ENCODE measurements at regions not wholly inside any gene's neighbourhood (a gene's known extent, or its start where the extent isn't known, plus 50 kb on each side); places are given as distances from the start of the nearest gene placed in this dataset.

- Histone ChIP-seq H3K4me1 (ENCODE audit: insufficient read depth, low read length, poor library complexity, severe bottlenecking) (no peaks in the 10 kb centered on the region), H3K9me2 (replicated peaks; ENCODE audit: low read depth, low read length) (no peaks in the 10 kb centered on the region), H3K9ac (ENCODE audit: low read depth, low read length, poor library complexity, severe bottlenecking) (no peak overlapping the region), H3K36me3 (ENCODE audit: insufficient read depth, low read length) (no peaks in the 10 kb centered on the region), H3F3A (ENCODE audit: low read depth) (no peaks in the 10 kb centered on the region), H3K27me3 (ENCODE audit: insufficient read depth, low read length, poor library complexity, severe bottlenecking) (no peaks in the 10 kb centered on the region), H2AFZ (ENCODE audit: low read length) (no peak overlapping the region), H3K79me2 (ENCODE audit: insufficient read depth, low read length) (no peaks in the 10 kb centered on the region), H3K9me3 (ENCODE audit: insufficient read depth, low read depth, low read length) (no peaks in the 10 kb centered on the region), H3K4me3 (ENCODE audit: low read length, poor library complexity, severe bottlenecking) (no peak overlapping the region), H4K20me1 (ENCODE audit: insufficient read depth, low read length, poor library complexity, severe bottlenecking) (no peaks in the 10 kb centered on the region), H3K4me2 (ENCODE audit: low read depth, low read length, poor library complexity, severe bottlenecking) (no peak overlapping the region)
- no peak for TF ChIP-seq EZH2phosphoT487 (IDR thresholded peaks at IDR 0.05; ENCODE audit: borderline replicate concordance)
- no peak for TF ChIP-seq CTCF (conservative IDR thresholded peaks at IDR 0.05; ENCODE audit: low read length)
Measured at GRCh38 chr7:81206667-81207360, 288.0 kb upstream of the SEMA3C start.

GRCh38 chr7:81206217-81206616 lies 287.4 kb upstream of the SEMA3C start:
- no peak overlapping the region for H3K4me3 ChIP-seq (ENCODE audit: low read length, poor library complexity, severe bottlenecking)
- no peak overlapping the region for H3K4me2 ChIP-seq (ENCODE audit: low read depth, low read length, poor library complexity, severe bottlenecking)
- H3K36me3 ChIP-seq (ENCODE audit: insufficient read depth, low read length), result no peaks in the 10 kb centered on the region
- no peaks in the 10 kb centered on the region for H3F3A ChIP-seq (ENCODE audit: low read depth)
- H2AFZ ChIP-seq (ENCODE audit: low read length), result no peak overlapping the region
- no peaks in the 10 kb centered on the region for H3K27me3 ChIP-seq (ENCODE audit: insufficient read depth, low read length, poor library complexity, severe bottlenecking)
- no peaks in the 10 kb centered on the region for H3K9me2 ChIP-seq (replicated peaks; ENCODE audit: low read depth, low read length)
- H3K79me2 ChIP-seq (ENCODE audit: insufficient read depth, low read length), result no peaks in the 10 kb centered on the region
- H3K4me1 ChIP-seq (ENCODE audit: insufficient read depth, low read length, poor library complexity, severe bottlenecking), result no peaks in the 10 kb centered on the region
- H3K9me3 ChIP-seq (ENCODE audit: insufficient read depth, low read depth, low read length), result no peaks in the 10 kb centered on the region
- H3K9ac ChIP-seq (ENCODE audit: low read depth, low read length, poor library complexity, severe bottlenecking), result no peak overlapping the region
- no peak for TF ChIP-seq EZH2phosphoT487 (IDR thresholded peaks at IDR 0.05; ENCODE audit: borderline replicate concordance)
- no peak for TF ChIP-seq CTCF (conservative IDR thresholded peaks at IDR 0.05; ENCODE audit: low read length)
- no peaks in the 10 kb centered on the region for H4K20me1 ChIP-seq (ENCODE audit: insufficient read depth, low read length, poor library complexity, severe bottlenecking)

DNA sequence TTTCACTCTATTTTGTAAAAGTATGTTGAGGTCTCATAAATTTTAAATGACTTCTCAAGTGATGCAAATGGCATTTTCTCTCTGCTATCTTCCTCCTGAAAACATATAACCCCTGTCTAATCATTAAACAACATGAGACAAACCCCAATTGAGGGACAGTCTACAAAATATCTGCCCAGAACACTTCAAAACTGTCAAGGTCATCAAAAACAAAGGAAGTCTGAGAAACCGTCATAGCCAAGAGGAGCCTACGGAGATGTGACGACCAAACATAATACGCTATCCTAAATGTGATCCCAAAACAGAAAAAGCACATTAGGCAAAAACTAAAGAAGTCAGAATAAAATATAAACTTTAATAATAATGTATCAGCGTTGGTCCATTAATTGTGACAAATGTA lies 282.3 kb upstream of the SEMA3C start:
- Histone ChIP-seq H3K4me1 (ENCODE audit: insufficient read depth, low read length, poor library complexity, severe bottlenecking) (no peaks in the 10 kb centered on the region), H3K9ac (ENCODE audit: low read depth, low read length, poor library complexity, severe bottlenecking) (no peak overlapping the region), H3K4me3 (ENCODE audit: low read length, poor library complexity, severe bottlenecking) (no peak overlapping the region), H4K20me1 (ENCODE audit: insufficient read depth, low read length, poor library complexity, severe bottlenecking) (no peaks in the 10 kb centered on the region), H3K9me3 (ENCODE audit: insufficient read depth, low read depth, low read length) (no peaks in the 10 kb centered on the region), H3K36me3 (ENCODE audit: insufficient read depth, low read length) (no peaks in the 10 kb centered on the region), H2AFZ (ENCODE audit: low read length) (no peak overlapping the region), H3K9me2 (replicated peaks; ENCODE audit: low read depth, low read length) (no peaks in the 10 kb centered on the region), H3K4me2 (ENCODE audit: low read depth, low read length, poor library complexity, severe bottlenecking) (no peak overlapping the region), H3F3A (ENCODE audit: low read depth) (no peaks in the 10 kb centered on the region), H3K27me3 (ENCODE audit: insufficient read depth, low read length, poor library complexity, severe bottlenecking) (no peaks in the 10 kb centered on the region), H3K79me2 (ENCODE audit: insufficient read depth, low read length) (no peaks in the 10 kb centered on the region)
- TF ChIP-seq CTCF (conservative IDR thresholded peaks at IDR 0.05; ENCODE audit: low read length) (no peak), EZH2phosphoT487 (IDR thresholded peaks at IDR 0.05; ENCODE audit: borderline replicate concordance) (no peak)
